Stimulated activated CD4-positive, alpha-beta T cell treated with anti-CD3 and anti-CD28 coated beads, TNF-alpha, amount 100 ng/mL, for 48 hours (primary cell): ENCODE measurements at regions not wholly inside any gene's neighbourhood (a gene's known extent, or its start where the extent isn't known, plus 50 kb on each side); places are given as distances from the start of the nearest gene placed in this dataset.
"Not testable (repeated sequence)": the region's sequence is repeated elsewhere in the genome, so short reads cannot be mapped to it uniquely, and the experiment has no call there.

Experiments used
- DNase-seq, 3 donors: peaks; one replicate each; pipeline ENCODE4 v3.0.0-alpha.2; 2020; ENCODE audit warnings: low read depth in 3 of 3

DNA sequence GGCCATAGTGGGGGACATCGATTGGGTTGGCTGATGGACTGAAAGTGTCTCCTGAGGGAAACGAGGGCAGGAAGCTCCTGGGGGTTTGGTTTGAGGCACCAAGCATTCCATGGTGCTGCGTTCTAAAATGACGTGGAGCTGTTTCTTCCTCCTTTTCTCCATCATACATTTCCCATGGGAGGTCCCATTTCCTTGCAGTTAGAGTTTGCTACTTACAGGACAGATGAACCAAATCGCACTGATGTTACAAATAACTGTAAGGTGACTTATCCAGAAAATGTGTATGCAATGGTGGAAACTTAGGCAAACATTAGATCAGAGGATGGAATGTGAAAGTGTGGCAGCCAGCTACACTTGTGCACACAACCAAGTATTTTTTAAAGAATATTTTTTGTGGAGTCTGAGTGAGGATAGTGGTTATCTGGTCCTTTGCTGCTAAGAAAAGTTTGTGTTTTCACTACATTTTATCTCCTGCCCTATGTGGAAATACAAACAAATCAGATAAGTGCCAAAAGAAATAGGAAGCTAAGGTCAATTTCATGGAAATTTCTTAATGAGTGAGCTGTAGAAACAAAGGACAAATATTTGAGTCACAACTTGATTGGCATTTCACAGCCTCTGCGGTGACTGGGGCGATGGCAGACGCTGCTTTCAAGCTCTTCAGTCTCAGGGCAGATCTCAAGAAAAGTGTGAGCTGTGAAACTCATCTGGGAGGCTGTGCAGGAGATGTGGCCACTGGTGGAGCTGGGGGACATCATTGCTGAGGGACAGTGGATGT is 256.2 kb downstream of the TSN start:
- no peak for DNase-seq

DNA sequence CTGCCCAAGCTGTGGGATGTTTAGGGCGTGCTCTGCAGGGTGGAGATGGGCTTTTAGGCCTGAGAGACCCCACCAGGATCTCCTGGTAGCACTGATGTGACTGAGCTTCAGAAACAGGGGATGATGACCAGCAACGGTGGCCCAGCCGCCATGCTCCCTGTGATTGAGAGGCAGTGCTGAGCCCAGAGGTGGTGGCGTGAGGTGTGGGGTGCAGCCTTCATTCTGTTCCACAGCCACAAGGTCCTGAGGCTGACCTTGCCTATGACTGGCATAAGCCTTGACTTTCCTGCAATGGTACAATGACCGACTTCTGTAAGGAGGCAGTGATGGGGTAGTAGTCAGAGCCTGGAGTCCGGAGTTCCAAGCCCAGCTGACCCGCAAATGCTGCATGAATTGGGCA is 263.3 kb downstream of the TSN start:
- DNase-seq: no peak

DNA sequence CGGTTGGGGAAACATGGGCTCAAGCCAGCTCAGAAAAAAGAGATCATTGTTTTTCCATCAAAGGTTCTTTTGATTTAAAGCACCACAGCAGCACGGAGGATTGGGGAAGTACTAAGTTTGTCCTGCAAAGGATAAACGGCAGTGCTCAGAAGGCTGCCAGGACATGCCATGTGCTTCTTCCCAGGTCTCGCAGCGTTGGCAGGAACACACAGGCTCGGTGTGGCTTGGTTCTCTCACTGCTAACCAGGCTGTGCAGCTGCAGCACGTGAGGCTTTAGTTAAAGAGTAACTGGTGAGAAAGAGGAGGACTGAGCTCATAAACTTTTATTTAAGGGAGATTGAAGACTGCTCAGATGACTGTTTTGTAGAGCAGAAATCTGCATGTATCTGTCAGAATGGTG is 264.3 kb downstream of the TSN start:
- no peak for DNase-seq

DNA sequence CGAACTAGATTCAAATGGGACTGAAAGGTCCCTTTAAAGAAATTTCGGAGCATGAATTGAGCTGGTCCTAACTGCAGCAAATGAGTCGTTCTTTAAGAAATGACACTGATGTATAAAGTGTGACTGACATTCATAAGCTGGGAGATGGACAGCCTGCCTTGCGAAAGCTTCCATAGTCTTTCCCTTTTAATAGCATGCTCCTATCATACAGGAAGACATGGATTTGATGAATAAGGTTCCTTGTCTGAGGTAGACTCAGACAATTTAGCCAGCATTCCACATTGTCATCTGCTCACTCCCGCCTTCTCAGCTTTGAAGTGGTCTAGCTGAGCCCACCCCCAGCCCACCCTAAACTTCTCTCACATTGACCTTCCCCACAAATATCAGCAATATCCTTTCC is 264.9 kb downstream of the TSN start:
- DNase-seq: no peak

DNA sequence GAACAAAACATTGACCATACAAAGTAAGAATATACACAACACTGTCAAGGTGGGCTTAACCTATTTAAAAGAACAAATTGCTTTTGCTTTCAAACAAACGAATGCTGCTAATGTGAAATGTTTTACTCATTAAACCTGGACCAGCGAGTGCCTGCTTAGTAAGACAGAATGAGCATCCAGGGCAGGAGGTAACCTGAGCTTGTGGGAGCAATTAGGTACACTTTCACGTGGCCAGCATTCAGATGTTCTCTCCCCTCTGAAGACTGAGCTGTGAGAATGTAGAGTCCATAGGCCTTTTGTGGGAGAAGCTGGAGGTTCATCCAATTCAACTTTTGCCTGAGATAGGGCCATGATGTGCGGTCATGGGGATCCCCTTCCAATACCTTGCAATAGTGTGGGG is 266.5 kb downstream of the TSN start:
- DNase-seq: no peak

DNA sequence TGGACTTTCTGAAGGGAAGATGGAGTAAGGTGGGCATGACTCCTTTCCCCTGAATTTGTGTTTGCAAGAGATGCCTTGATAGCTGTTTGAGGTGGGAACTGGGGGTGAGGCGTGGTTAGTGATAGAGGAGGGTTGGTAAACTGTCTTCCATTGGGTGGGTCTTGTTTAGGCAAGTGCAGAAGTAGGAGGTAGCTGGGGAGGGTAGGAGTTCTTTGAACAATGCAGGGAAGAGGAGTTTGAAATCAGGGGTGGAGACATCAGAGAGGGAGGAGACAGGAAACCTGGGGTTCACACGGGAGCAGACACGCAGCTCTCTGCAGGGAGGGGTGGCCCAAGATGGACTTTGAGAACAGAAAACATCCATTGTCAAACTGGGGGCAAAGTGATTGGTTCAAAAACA is 267.1 kb downstream of the TSN start:
- no peak for DNase-seq

DNA sequence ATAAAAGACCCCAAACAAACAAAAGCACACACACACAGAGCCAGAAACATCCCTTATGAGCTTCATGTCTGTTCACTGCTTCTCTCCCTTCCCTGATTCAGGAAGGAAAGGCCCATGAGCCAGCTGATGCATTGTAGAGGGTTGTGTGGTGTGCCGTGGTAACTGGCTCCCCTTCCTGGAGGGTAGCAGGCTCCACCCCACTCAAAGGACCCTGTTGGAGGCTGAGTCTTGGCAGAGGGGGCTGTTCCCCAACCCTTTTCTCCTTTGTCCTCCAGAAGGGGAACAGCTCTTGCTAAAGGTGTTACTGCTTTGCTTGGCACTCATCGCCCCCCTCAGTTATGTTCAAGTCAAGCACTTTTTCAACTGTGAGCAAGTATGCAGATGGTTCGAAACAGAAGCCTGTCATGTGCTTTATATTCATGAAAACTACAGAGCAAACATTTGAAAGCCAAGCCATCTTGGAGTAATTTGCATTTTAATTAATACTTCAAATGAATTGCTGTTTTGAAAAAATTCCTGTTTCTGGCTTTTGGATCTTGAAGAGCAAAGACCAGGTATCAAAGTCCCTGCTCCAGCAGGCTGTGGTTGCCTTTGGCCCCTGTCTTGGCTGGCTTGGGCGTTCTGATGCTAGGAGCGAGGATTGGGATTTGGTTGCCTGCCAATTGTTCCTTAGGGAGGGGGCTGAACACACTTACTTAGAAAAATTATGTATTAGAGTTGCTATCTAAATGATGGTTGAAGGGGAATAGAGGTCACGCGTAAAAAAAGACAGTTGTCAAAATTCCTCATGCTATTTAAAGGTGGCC is 267.8 kb downstream of the TSN start:
- no peak for DNase-seq

DNA sequence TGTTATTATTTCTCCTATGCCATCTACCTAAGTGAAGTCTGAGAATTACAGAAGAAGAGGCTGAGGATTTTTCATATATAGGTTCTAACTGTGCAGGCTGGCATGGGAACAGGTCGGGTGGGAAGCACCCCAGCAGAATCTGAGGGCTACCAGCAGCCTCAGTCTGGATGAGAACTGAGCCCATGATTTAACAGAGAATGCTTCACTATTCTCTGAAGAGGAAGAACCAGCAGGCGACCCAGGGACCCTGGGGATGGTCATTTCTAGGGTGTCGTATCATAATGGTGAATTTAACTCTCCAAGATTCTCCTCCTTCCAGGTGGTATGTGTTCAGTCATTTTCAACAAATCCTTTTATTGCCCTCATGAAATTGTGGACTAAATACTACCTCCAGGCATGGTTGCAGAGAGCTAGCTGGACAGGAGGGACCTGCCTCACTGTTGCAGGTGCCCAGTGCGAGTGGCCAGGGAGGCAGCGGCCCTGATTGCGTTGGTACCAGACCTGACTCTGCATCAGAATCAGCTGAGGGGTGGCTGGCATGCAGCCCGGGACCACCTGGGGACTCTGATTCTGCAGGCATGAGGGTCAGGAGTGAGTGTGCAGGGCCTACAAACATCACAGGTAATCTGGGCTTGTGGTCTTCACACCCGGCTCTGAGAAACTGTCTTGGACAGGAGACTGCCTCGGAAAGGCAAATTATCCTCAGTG is 272.2 kb downstream of the TSN start:
- no peak for DNase-seq

DNA sequence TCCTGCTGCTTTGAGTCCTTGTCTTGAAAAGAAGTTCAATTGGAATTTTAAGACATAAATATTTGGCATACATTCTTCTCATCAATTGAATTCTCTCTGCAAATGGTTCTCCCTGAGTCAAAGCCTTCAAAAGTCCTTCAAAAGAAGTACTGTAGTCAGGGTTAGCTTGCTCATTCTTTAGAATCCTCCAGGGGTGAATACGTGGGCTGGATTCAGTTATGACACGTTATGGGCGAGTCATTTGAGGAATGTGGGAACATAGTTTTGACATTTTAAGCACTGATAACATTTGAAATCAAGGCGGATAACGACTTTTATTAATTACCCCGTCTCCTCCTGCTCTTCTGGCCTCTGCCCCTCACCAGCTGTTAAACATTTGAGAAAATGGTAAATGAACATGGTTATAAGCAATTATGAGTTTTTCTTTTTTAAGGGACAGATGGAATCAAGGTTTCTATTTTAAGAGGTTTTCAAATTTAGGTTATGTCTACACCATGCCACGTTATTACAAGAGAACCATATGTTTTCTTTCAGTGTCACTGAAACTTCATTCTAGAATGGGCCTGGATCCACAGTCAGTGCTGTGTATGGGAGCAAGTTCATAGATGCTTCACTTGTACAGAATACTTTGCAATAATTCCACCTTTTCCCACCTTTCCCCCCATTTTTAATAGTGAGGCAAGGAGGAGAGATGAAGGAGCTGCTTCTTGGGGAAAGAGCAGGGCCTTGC is 273.1 kb downstream of the TSN start:
- DNase-seq: no peak

DNA sequence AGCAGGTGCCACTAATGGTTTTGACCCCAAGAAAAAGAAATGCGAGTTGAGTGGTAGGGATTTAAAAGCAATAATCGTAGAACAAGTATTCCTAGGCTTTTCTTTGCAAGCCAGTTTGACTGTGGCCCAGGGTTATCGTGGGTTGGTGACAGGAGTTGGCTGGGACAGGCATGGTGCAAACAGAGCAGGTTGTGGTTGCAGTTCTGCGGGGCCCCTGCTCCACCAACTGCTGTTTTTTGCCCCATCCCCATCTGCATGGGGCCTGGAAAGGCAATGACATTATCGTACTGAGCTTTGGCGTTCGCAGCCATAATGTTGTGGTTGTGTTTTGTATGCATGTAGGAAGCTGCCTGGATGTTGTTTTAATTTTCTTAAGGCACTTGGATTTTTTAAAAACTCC is 274.0 kb downstream of the TSN start:
- DNase-seq: no peak

DNA sequence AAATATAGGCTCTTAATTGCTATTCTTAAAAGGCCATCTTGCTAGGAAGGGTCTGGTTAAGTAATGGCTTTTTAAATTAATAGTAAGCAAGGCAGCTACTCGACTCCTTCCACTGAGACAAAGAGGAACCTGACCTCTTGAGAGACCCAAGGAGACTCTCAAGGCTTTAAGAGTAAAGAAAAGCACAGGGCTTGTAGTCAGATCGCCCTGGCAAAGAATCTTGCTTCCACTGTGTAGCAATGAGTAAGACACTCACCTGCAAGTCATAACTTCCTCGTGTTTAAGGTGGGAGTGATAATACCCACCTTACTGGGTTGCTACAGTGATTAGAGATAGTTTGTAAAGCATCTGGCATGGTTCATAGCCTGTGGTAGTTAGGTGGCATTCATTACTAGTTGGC is 274.5 kb downstream of the TSN start:
- DNase-seq: no peak

DNA sequence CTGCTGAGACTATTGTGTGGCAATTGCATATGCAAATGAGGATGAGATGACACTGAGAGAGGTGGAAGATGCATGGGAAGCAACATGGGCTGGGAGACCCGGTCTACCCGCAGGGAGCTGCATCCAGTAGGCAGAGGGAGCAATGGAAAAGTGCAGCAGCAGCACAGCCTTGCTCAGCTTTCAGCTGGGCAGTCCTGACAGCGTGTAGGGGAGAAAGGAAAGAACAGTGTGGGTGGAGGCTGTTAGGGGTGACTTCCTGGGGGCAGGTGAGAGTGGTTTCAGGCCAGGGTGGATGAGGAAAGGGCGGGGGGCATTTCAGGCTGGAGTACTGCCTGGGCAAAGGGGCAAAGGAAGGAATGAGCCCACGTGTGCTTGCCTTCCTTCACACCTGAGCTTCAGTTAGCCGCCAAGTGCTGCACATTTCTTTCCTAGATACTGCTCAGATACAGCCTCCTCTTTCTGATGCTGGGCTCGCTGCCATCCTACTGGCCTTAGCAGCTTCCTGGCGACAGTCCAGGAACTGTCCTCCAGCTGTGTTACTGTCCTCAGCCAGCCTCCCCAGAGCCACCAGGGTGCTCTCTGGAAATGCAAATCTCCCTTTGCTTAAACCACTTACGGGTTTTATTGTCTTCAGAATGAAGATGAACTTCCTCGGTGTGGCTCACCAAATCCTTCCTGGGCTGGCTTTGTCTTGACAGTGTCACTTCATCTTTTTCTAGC is 276.3 kb downstream of the TSN start:
- DNase-seq: no peak

DNA sequence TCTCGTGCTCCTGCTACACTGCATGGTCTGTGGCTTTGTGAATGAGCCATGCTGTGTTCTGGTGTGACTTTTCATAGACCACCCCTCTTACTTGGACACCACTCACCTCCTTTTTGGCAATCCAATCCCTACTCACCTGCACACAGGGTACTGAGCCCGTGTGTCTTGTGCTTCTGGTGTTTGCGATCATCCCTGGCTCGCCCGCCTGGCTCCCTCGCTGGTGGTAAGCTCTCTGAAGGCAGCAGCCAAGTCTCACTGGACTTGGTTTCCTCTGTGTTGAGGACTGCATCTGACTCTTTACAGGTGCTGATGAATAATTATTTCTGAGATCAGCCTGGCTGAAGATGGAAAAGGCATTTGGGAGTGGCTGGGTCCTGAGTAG is 276.8 kb downstream of the TSN start:
- no peak for DNase-seq

DNA sequence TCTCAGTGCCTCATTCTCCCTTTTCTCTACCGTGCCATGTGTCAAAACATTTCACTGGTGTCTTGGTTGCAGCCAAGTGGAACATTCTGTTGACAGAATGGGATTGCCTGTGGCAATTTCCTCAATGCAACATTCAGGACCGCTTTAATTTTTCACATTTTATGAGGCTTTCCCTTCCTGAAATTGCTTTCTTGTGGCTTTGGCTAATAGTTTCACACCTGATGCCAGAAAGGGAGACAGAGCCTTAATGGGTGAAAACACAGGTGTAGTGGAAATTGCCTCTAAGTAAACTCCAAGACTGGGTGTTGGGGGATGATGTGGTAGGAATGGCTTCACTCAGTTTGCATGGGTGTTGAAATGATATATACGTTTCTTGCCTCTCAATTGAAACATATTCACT is 278.3 kb downstream of the TSN start:
- no peak for DNase-seq

DNA sequence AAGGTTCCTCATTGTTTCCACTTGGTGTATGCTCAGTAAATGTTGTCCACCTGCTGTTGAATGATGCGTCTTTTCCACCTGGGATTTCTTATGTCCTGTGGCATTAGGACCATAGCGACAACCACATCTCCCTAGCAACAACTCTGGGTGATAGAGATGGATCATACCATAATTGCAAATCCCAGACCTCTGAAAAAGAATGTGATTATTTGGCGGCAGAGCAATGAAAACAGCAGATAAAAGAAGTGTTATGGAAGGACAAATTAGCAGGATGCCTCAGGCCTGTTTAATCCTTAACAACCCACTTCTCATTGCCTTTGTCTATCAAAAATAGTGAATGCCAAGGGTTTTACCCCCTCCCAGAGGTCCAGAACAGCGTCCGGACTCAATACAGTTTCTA is 278.9 kb downstream of the TSN start:
- no peak for DNase-seq

DNA sequence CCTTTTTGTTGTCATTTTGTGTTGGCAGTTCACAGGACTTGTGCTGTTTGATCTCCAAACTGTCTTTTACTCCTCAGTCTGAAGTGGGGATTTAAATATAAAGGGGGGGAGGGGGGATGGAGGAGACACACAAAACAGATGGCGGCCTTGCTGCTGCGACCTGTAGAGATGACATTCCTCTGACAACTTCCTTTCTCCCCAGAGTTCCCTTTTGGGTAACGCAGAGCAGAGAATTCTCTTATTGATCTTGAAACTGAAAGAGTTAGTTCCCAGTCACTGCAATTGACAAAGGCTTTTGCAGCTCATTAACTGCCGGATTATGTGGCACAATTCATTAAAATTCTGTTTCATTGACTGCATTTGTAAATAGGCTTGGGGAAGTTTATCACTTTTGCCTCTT is 279.3 kb downstream of the TSN start:
- no peak for DNase-seq

DNA sequence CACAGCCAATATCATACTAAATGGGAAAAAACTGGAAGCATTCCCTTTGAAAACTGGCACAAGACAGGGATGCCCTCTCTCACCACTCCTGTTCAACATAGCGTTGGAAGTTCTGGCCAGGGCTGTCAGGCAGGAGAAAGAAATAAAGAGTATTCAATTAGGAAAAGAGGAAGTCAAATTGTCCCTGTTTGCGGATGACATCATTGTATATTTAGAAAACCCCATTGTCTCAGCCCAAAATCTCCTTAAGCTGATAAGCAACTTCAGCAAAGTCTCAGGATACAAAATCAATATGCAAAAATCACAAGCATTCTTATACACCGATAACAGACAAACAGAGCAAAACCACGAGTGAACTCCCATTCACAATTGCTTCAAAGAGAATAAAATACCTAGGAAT is 283.4 kb downstream of the TSN start:
- not testable (repeated sequence) for DNase-seq

DNA sequence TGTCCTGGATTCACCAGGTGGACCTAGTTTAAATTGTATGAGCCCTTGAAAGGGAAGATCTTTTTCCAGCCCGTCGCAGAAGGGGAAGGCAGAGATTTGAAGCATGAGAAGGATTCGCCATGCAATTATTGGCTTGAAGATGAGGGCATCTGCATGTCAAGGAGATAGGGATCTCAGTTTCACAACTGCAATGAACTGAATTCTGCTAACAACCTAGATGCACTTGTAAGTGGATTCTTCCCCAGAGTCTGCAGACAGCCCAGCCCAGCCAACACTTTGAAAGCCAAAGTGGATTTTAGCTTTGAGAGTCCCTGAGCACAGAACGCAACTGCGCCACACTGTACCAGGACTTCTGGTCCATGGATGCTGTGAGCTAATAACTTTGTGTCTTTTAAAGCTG is 286.0 kb downstream of the TSN start:
- no peak for DNase-seq

DNA sequence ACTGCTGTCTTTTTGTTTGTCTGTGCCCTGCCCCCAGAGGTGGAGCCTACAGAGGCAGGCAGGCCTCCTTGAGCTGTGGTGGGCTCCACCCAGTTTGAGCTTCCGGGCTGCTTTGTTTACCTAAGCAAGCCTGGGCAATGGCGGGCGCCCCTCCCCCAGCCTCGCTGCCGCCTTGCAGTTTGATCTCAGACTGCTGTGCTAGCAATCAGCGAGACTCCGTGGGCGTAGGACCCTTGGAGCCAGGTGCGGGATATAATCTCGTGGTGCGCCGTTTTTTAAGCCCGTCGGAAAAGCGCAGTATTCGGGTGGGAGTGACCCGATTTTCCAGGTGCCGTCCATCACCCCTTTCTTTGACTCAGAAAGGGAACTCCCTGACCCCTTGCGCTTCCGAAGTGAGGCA is 296.2 kb downstream of the TSN start:
- not testable (repeated sequence) for DNase-seq

DNA sequence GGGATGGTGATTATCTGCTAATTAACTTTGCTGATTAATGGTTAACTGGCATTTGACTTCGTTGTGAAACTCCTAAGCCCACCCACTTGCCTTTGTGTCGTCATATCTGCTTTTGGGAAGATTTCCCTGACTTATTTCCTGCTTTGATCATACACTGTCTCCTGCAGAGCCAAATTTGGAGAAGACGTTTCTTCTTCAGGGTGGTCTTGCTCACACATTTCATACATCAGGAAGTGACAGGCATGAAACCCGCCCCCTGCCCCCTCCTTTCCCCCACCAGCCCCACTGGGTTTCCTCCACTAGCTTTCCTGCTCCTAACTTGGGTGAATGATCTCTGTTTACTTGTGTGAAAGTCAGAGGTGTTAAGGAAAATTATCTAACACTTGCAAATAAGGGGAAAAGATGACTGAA is 300.1 kb downstream of the TSN start:
- no peak for DNase-seq

DNA sequence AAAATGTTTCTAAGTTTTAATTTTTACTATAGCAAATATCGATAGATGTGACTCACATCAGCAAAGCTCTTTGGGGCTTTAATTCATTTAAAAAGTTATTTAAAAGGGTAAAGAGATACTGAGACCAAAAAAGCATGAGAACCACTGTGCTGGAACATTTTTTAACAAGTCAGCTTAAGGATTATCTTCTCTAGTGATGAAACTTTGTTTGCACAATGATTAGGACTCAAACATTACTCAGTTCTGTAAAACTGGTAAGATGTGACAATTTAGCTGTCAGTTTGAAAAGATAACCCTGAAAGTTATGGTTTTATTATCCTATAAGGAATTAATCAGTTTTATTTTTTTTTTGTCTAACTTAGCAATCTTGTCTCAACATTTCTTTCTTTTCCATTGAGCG is 301.4 kb downstream of the TSN start:
- DNase-seq: no peak

DNA sequence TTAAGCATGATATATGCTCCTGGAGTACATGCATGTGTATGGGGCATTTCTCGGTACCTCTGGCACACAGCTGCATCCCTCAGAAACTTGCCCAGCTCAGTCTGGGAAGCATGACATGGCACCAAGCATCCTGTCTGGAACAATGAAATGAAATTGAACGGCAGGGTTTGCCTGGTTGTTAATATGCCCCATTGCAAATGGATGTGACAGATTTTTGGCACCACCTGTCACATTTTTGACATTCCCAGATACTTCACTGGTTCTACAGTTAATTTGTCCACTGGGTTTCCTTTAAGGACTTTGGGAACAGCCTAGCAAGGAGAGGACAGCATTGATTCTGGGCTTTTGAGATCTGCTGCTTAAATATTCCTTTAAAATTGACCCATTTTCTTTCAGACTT is 305.8 kb downstream of the TSN start:
- DNase-seq: no peak
